ENCODE measurements at regions not wholly inside any gene's neighbourhood (a gene's known extent, or its start where the extent isn't known, plus 50 kb on each side); places are given as distances from the start of the nearest gene placed in this dataset.
A peak's percentile ranks its signal among the peaks of the same experiment; 100 is the strongest.

DNA sequence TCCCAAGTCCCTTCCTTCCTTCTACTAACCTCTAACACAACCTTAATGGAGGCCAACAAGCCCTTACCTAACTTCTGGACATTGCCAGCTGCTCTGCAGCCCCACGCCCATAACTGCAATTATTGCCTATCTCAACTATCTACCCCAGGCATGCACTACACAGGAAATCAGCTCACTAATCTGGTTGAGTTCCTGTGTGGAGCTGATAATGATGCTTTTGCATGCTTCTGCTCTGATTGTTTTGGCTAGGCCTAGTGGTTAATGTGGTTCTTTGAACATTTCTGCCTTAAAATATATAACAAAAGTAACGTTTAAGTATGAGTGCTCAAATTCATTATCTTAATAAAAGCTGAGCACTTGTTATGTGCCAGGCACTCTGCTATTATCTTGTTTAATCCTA lies 463.9 kb downstream of the MFSD1 start (continued):
- no peak for TF ChIP-seq REST (IDR thresholded peaks at IDR 0.05; ENCODE audit: unreplicated experiment)
- no peak for TF ChIP-seq POLR2AphosphoS5 (IDR thresholded peaks at IDR 0.05; ENCODE audit: low read depth)
- TF ChIP-seq EZH2phosphoT487 (IDR thresholded peaks at IDR 0.05; ENCODE audit: unreplicated experiment) = no peak
- TF ChIP-seq CTCF (conservative IDR thresholded peaks at IDR 0.05; ENCODE audit: low read depth in 2 of 2) = no peak
- TF ChIP-seq EZH2 (IDR thresholded peaks at IDR 0.05; ENCODE audit: low read depth, unreplicated experiment) = no peak

GRCh38 chr3:159266779-159267178 lies 464.9 kb downstream of the MFSD1 start:
- Histone ChIP-seq H3K36me3 (ENCODE audit: insufficient read depth) (no peaks in the 10 kb centered on the region), H3F3A (replicated peaks; ENCODE audit: low read depth) (no peaks in the 10 kb centered on the region), H3K4me3 (no peak overlapping the region), H3K4me1 (ENCODE audit: insufficient read depth) (no peaks in the 10 kb centered on the region), H3K27ac (ENCODE audit: low read depth) (no peak overlapping the region), H3K79me2 (replicated peaks; ENCODE audit: insufficient read depth) (no peaks in the 10 kb centered on the region), H4K20me1 (replicated peaks; ENCODE audit: insufficient read depth) (no peaks in the 10 kb centered on the region), H3K4me2 (no peak overlapping the region), H3K27me3 (ENCODE audit: insufficient read depth) (no peaks in the 10 kb centered on the region), H2AFZ (no peak overlapping the region), H3K9me2 (ENCODE audit: insufficient read depth) (no peaks in the 10 kb centered on the region)
- TF ChIP-seq CTCF (conservative IDR thresholded peaks at IDR 0.05; ENCODE audit: low read depth in 2 of 2) (peak; percentile 89 to 91), ZNF462 (CRISPR knock-in tag; IDR thresholded peaks at IDR 0.05) (no peak)
- Mint-ChIP-seq H3K27ac (no peak overlapping the region), H3K36me3 (ENCODE audit: low read depth) (no peaks in the 10 kb centered on the region), H3K9me3 (no peaks in the 10 kb centered on the region), H3K4me1 (no peaks in the 10 kb centered on the region), H3K27me3 (ENCODE audit: insufficient read depth, low read depth, poor library complexity) (peaks cover 3% of the 10 kb centered on the region), H3K4me3 (no peak overlapping the region)
- DNase-seq (ENCODE audit: low spot score) = peak; percentile 90
- peak; percentile 92 for ATAC-seq
